Liver (tissue), 8 donors: ENCODE measurements at regions not wholly inside any gene's neighbourhood (a gene's known extent, or its start where the extent isn't known, plus 50 kb on each side); places are given as distances from the start of the nearest gene placed in this dataset.
"Not testable (repeated sequence)": the region's sequence is repeated elsewhere in the genome, so short reads cannot be mapped to it uniquely, and the experiment has no call there.

Source experiments
- DNase-seq: peaks from one replicate; pipeline ENCODE4 v3.0.0-alpha.2; 2017; ENCODE audit warnings: low spot score
- H3K27ac ChIP-seq, 2 donors: one replicate each; pipeline ENCODE4 v1.7.0; 2013; ENCODE audit warnings: inconsistent platforms in 2 of 2, low read length in 2 of 2, control low read depth in 1 of 2, low read depth in 1 of 2, mild to moderate bottlenecking in 1 of 2
- H3K27me3 ChIP-seq, 4 donors: one replicate each; pipeline versions ENCODE4 v1.6.1 to v1.7.0; 2013; ENCODE audit warnings: low read length in 3 of 4, inconsistent platforms in 1 of 4, mild to moderate bottlenecking in 1 of 4, moderate library complexity in 1 of 4; ENCODE audit not compliant: control insufficient read depth in 4 of 4, insufficient read depth in 4 of 4
- H3K36me3 ChIP-seq, 4 donors: one replicate each; pipeline versions ENCODE4 v1.6.1 to v1.7.0; 2013; ENCODE audit warnings: low read length in 3 of 4, mild to moderate bottlenecking in 3 of 4, low read depth in 1 of 4, moderate library complexity in 1 of 4; ENCODE audit not compliant: control insufficient read depth in 4 of 4, insufficient read depth in 3 of 4
- H3K4me1 ChIP-seq, 4 donors: one replicate each; pipeline versions ENCODE4 v1.6.1 to v1.7.0; 2013; ENCODE audit warnings: low read length in 3 of 4, mild to moderate bottlenecking in 3 of 4, moderate library complexity in 1 of 4; ENCODE audit not compliant: control insufficient read depth in 4 of 4, insufficient read depth in 4 of 4
- H3K4me3 ChIP-seq, 3 donors: one replicate each; pipeline versions ENCODE4 v1.6.1 to v1.7.0; 2013; ENCODE audit warnings: low read length in 3 of 3, control low read depth in 1 of 3, low read depth in 1 of 3, mild to moderate bottlenecking in 1 of 3
- H3K9ac ChIP-seq, 2 donors: one replicate each; pipeline ENCODE4 v1.7.0; 2013; ENCODE audit warnings: low read length in 2 of 2, mild to moderate bottlenecking in 2 of 2, moderate library complexity in 2 of 2, control low read depth in 1 of 2, low read depth in 1 of 2
- H3K9me3 ChIP-seq, 4 donors: one replicate each; pipeline versions ENCODE4 v1.6.1 to v1.7.0; 2013; ENCODE audit warnings: low read length in 3 of 4; ENCODE audit not compliant: control insufficient read depth in 4 of 4
- EGR1 ChIP-seq, 2 donors: IDR thresholded peaks; 2 replicates each; pipeline ENCODE4 v1.6.1; 2016 to 2018; ENCODE audit warnings: antibody characterized with exemption in 2 of 2, low read depth in 2 of 2
- FOXA1 ChIP-seq: IDR thresholded peaks from 2 replicates; pipeline ENCODE4 v1.6.1; 2016; ENCODE audit warnings: antibody characterized with exemption
- FOXA2 ChIP-seq: IDR thresholded peaks from 2 replicates; pipeline ENCODE4 v1.6.1; 2016; ENCODE audit warnings: antibody characterized with exemption
- GABPA ChIP-seq, 2 donors: IDR thresholded peaks in 1 of 2; conservative IDR thresholded peaks in 1 of 2; 2 replicates each; pipeline ENCODE4 v1.6.1; 2016; ENCODE audit warnings: antibody characterized with exemption in 2 of 2, mild to moderate bottlenecking in 1 of 2, moderate library complexity in 1 of 2
- HNF4A ChIP-seq, 2 donors: conservative IDR thresholded peaks; 2 replicates each; pipeline ENCODE4 v1.6.1; 2016; ENCODE audit warnings: antibody characterized with exemption in 2 of 2, mild to moderate bottlenecking in 2 of 2
- HNF4G ChIP-seq: IDR thresholded peaks from 2 replicates; pipeline ENCODE4 v1.6.1; 2016; ENCODE audit warnings: antibody characterized with exemption
- JUND ChIP-seq, 2 donors: IDR thresholded peaks; 2 replicates each; pipeline ENCODE4 v1.6.1; 2016; ENCODE audit warnings: antibody characterized with exemption in 2 of 2
- NR2F2 ChIP-seq: IDR thresholded peaks from 2 replicates; pipeline ENCODE4 v1.6.1; 2016; ENCODE audit warnings: antibody characterized with exemption
- RAD21 ChIP-seq, 2 donors: IDR thresholded peaks; 2 replicates each; pipeline ENCODE4 v1.6.1; 2016; ENCODE audit warnings: antibody characterized with exemption in 2 of 2, mild to moderate bottlenecking in 2 of 2
- RXRA ChIP-seq, 2 donors: IDR thresholded peaks; 2 replicates each; pipeline ENCODE4 v1.6.1; 2017 to 2018; ENCODE audit warnings: antibody characterized with exemption in 2 of 2, mild to moderate bottlenecking in 1 of 2
- SP1 ChIP-seq: IDR thresholded peaks from 2 replicates; pipeline ENCODE4 v1.6.1; 2018; ENCODE audit warnings: antibody characterized with exemption, mild to moderate bottlenecking
- TAF1 ChIP-seq: conservative IDR thresholded peaks from 2 replicates; pipeline ENCODE4 v1.6.1; 2016; ENCODE audit warnings: antibody characterized with exemption, mild to moderate bottlenecking
- YY1 ChIP-seq: IDR thresholded peaks from 2 replicates; pipeline ENCODE4 v1.6.1; 2016; ENCODE audit warnings: antibody characterized with exemption, mild to moderate bottlenecking
- WGBS: extraction: QIAGEN DNeasy Blood & Tissue Kit; methylation state at CpG from one replicate; pipeline ENCODE4 v1.1.7; 2013; 5-methylcytosine and 5-hydroxymethylcytosine counted together
- TF ChIP-seq, protein P1 (sequence below): IDR thresholded peaks from 2 replicates; pipeline ENCODE4 v1.6.1; 2016; ENCODE audit warnings: antibody characterized with exemption
- TF ChIP-seq, protein P2 (sequence below): fragments of 150-350 bp; IDR thresholded peaks from 2 replicates; pipeline ENCODE4 v1.5.1; 2017; ENCODE audit warnings: improper control_type of control experiment, low read depth, low read length; ENCODE audit not compliant: missing input control
- TF ChIP-seq, protein P3 (sequence below): IDR thresholded peaks from 2 replicates; pipeline ENCODE4 v1.6.1; 2016; ENCODE audit warnings: antibody characterized with exemption
- TF ChIP-seq, protein P4 (sequence below): IDR thresholded peaks from 2 replicates; pipeline ENCODE4 v1.6.1; 2016; ENCODE audit warnings: antibody characterized with exemption, mild to moderate bottlenecking
- TF ChIP-seq, protein P5 (sequence below): IDR thresholded peaks from 2 replicates; pipeline ENCODE4 v1.6.1; 2016; ENCODE audit warnings: antibody characterized with exemption
- donor health status: healthy.
- donor health status: healthy.
- donor health status: healthy.
- donor health status: healthy.
- donor health status: healthy.

DNA sequence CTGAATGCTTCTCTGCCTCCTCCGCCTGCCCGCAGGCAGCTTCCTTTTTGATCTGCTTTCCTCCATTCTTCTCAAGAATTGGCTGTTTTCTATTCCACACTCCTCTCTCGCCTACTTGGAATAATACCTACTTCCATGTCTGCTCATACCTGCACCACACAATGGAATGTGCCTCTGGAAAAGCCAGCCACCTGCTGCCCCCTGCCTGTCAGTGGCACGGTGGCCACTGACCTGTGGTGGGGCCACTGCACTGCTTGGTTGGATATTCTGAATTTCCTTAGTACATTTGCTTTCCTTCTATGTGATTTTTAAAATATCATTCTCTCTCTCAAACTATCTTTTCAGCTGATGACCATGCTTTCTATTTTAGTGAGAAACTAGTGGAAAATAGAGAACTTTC, 406.9 kb downstream of the DCDC2C start:
- Histone ChIP-seq H3K27me3 (no peaks in the 10 kb centered on the region), H3K4me1 (no peaks in the 10 kb centered on the region), H3K27ac (no peak overlapping the region), H3K4me3 (no peak overlapping the region), H3K9ac (no peak overlapping the region), H3K36me3 (no peaks in the 10 kb centered on the region), H3K9me3 (no peaks in the 10 kb centered on the region)
- 72% methylated on average over 4 of the region's 4 CpGs for WGBS
- TF ChIP-seq TAF1 (no peak), RXRA (IDR thresholded peaks at IDR 0.05) (no peak), NR2F2 (no peak), EGR1 (IDR thresholded peaks at IDR 0.05; ENCODE audit: low read depth in 2 of 2) (no peak), FOXA2 (no peak), SP1 (no peak), FOXA1 (no peak), RAD21 (IDR thresholded peaks at IDR 0.05) (no peak), HNF4G (no peak), GABPA (IDR thresholded peaks at IDR 0.05 in 1 of 2, conservative IDR thresholded peaks at IDR 0.05 in 1 of 2) (no peak), YY1 (no peak), JUND (IDR thresholded peaks at IDR 0.05) (no peak), HNF4A (conservative IDR thresholded peaks at IDR 0.05) (no peak)
- TF ChIP-seq, protein P1, sequence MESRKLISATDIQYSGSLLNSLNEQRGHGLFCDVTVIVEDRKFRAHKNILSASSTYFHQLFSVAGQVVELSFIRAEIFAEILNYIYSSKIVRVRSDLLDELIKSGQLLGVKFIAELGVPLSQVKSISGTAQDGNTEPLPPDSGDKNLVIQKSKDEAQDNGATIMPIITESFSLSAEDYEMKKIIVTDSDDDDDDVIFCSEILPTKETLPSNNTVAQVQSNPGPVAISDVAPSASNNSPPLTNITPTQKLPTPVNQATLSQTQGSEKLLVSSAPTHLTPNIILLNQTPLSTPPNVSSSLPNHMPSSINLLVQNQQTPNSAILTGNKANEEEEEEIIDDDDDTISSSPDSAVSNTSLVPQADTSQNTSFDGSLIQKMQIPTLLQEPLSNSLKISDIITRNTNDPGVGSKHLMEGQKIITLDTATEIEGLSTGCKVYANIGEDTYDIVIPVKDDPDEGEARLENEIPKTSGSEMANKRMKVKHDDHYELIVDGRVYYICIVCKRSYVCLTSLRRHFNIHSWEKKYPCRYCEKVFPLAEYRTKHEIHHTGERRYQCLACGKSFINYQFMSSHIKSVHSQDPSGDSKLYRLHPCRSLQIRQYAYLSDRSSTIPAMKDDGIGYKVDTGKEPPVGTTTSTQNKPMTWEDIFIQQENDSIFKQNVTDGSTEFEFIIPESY, result no peak
- TF ChIP-seq, protein P2, sequence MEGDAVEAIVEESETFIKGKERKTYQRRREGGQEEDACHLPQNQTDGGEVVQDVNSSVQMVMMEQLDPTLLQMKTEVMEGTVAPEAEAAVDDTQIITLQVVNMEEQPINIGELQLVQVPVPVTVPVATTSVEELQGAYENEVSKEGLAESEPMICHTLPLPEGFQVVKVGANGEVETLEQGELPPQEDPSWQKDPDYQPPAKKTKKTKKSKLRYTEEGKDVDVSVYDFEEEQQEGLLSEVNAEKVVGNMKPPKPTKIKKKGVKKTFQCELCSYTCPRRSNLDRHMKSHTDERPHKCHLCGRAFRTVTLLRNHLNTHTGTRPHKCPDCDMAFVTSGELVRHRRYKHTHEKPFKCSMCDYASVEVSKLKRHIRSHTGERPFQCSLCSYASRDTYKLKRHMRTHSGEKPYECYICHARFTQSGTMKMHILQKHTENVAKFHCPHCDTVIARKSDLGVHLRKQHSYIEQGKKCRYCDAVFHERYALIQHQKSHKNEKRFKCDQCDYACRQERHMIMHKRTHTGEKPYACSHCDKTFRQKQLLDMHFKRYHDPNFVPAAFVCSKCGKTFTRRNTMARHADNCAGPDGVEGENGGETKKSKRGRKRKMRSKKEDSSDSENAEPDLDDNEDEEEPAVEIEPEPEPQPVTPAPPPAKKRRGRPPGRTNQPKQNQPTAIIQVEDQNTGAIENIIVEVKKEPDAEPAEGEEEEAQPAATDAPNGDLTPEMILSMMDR, result no peak
- TF ChIP-seq, protein P3, sequence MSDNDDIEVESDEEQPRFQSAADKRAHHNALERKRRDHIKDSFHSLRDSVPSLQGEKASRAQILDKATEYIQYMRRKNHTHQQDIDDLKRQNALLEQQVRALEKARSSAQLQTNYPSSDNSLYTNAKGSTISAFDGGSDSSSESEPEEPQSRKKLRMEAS, result no peak
- TF ChIP-seq, protein P4, sequence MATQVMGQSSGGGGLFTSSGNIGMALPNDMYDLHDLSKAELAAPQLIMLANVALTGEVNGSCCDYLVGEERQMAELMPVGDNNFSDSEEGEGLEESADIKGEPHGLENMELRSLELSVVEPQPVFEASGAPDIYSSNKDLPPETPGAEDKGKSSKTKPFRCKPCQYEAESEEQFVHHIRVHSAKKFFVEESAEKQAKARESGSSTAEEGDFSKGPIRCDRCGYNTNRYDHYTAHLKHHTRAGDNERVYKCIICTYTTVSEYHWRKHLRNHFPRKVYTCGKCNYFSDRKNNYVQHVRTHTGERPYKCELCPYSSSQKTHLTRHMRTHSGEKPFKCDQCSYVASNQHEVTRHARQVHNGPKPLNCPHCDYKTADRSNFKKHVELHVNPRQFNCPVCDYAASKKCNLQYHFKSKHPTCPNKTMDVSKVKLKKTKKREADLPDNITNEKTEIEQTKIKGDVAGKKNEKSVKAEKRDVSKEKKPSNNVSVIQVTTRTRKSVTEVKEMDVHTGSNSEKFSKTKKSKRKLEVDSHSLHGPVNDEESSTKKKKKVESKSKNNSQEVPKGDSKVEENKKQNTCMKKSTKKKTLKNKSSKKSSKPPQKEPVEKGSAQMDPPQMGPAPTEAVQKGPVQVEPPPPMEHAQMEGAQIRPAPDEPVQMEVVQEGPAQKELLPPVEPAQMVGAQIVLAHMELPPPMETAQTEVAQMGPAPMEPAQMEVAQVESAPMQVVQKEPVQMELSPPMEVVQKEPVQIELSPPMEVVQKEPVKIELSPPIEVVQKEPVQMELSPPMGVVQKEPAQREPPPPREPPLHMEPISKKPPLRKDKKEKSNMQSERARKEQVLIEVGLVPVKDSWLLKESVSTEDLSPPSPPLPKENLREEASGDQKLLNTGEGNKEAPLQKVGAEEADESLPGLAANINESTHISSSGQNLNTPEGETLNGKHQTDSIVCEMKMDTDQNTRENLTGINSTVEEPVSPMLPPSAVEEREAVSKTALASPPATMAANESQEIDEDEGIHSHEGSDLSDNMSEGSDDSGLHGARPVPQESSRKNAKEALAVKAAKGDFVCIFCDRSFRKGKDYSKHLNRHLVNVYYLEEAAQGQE, result no peak
- TF ChIP-seq, protein P5, sequence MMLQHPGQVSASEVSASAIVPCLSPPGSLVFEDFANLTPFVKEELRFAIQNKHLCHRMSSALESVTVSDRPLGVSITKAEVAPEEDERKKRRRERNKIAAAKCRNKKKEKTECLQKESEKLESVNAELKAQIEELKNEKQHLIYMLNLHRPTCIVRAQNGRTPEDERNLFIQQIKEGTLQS, result no peak
- DNase-seq, result no peak

DNA sequence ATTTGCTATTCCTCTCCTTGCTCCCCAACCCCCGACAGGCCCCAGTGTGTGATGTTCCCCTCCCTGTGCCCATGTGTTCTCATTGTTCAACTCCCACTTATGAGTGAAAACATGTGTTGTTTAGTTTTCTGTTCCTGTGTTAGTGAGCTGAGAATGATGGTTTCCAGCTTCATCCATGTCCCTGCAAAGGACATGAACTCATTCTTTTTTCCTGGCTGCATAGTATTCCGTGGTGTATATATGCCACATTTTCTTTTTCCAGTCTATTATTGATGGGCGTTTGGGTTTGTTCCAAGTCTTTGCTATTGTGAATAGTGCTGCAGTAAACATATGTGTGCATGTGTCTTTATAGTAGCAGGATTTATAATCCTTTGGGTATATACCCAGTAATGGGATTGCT, 412.1 kb downstream of the DCDC2C start:
- H3K27ac ChIP-seq, H3K4me3 ChIP-seq, H3K27me3 ChIP-seq, H3K4me1 ChIP-seq, H3K9ac ChIP-seq, DNase-seq, H3K9me3 ChIP-seq, H3K36me3 ChIP-seq: not testable (repeated sequence)
- WGBS, result 70% methylated on average over 3 of the region's 3 CpGs
